HG03280 (cell line): ENCODE measurements at regions not wholly inside any gene's neighbourhood (a gene's known extent, or its start where the extent isn't known, plus 50 kb on each side); places are given as distances from the start of the nearest gene placed in this dataset.
A peak's percentile ranks its signal among the peaks of the same experiment; 100 is the strongest.

Experiments
- ATAC-seq: cut with Tn5 transposase; IDR thresholded peaks from one replicate; pipeline ENCODE4 v1.9.1; 2021; ENCODE audit warnings: mild to moderate bottlenecking, moderate library complexity; ENCODE audit not compliant: unreplicated experiment

GRCh38 chr9:85430659-85431338, 311.0 kb downstream of the AGTPBP1 start:
- no peak for ATAC-seq

GRCh38 chr9:85428230-85428629, 313.5 kb downstream of the AGTPBP1 start:
- ATAC-seq = no peak

DNA sequence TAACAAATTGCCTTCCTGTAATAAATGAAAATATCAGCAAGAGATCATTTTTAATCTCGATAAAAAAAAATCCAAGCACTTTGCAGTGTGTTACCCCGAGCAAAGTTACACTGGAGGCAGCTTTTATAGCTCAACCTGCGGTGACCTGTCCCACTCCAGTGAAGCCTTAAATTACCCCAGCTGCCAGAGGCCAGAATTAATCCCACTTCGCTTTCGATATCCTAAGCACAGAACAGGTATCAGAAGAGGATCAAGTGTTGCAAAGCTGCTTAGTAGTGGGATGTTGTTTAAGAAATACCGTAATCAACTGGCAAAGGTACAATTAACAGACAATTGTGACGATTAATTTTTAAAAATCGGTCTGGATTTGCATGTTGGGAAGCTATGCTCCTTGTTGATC, 314.0 kb downstream of the AGTPBP1 start:
- no peak for ATAC-seq

- ATAC-seq = peak; percentile 72
Measured at GRCh38 chr9:85425153-85425611, 316.6 kb downstream of the AGTPBP1 start.

GRCh38 chr9:85423422-85423821, 318.3 kb downstream of the AGTPBP1 start:
- ATAC-seq = no peak

DNA sequence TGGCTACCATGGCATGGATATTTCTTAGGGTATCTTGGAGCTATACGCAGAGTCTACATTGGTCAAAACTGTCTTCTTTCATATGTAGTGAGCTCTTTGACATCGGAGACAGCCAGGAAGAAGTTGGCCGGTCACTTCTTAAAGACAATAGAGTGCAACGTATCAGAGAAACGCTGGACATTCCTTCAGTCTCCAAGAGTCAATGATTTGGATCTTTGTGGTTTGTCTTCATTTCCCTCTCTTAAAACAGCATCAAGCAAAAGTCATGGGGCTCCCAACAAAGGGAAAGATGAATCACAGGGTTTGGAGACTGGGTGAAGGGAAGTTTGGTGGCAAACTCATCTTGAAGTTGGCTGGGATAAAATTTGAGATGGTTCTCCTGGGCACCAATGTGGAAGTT, 320.1 kb downstream of the AGTPBP1 start:
- ATAC-seq = no peak

DNA sequence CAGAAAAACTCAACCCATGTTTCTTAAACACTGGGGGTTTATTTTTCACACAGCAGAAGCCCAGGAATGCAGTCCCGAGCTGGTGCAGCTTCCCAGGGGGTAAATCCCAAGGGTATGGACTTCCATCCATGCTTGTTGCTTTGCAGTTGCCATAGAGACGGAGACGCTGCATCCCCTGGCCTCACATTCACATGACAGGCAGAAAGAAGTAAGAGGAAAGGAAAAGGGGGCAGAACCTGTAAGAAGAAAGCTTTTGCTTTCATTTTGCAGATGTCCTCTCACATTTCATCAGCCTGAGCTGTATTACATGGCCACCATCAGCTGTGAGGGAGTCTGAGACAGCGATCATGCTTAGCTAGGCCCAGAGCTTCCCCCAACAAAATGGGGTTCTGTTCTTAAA, 321.0 kb downstream of the AGTPBP1 start:
- ATAC-seq = no peak

DNA sequence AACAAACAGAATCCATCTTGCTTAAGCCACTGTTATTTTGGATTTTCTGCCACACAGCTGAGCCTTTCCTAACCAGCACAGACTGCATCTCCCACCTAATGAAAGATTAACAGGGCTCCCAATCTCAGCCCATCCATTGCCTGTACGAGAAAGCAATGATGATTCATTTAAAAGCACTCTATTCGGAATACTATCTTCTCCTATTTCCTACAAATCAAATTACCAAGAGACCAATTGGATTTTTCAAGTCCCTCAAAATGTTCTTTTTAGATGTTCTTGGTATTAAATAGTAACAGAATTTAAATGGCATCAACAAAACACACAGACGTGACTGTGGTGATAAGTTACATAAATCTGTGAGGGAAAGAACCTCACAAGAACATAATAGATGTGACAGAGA, 324.1 kb downstream of the AGTPBP1 start:
- ATAC-seq = no peak

- no peak for ATAC-seq
Measured at GRCh38 chr9:85416715-85417114, 325.0 kb downstream of the AGTPBP1 start.

- ATAC-seq = no peak
Measured at GRCh38 chr9:85414390-85414789, 327.4 kb downstream of the AGTPBP1 start.

DNA sequence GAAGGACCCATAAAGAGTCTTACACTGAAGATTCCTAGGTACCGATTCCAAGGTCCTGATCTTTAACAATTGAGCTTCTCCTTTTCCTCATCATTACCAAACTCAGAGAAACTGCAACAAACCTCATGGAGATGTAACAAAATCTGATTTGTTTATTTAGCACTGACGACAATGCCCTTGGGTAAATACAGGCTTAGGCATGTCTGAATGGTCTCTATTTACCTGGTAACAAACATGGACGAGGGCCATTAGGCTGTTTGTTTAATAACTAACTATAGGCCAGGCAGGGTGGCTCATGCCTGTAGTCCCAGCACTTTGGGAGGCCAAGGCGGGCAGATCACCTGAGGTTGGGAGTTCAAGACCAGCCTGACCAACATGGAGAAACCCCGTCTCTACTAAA, 333.3 kb downstream of the AGTPBP1 start:
- no peak for ATAC-seq

DNA sequence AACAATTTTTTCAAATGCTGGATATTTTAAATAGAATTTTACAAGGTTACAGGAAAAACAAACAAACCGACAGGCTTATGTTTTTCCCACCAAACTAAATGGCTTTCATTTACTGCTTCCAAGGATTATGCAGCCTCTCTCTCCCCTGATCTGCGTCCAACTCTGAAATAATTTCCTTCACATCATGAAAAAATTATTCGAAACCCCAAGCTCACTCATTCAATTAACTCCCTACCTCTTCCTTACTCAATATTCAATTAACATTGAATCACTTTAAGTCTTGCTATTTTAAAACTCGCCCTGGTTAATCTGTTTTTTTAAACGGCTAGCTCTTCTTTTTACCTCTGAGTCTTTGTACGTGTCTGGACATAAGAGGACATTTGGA, 336.2 kb downstream of the AGTPBP1 start:
- ATAC-seq = no peak

DNA sequence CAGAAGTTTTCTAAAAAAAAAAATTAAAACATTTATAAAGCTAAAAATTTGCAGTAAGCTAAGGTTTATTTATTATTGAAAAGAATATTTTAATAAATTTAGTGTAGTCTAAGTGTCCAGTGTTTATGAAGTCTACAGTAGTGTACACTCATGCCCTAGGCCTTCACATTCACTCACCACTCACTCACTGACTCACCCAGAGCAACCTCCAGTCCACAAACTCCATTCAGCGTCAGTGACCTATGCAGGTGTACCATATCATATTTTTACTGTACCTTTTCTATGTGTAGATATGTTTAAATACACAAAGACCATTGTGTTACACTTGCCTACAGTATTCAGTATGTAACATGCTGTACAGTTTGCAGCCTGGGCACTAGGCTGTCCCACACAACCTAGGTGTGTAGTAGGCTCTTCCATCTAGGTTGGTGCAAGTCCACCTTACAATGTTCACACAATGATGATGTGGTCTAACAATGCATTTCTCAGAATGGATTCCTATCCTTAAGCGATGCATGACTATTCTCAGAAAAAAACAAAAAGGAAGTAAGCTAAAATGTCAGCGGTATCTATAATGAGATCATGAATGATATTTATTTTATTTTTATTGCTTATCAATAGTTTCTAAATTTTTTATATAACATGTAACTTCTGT, 336.7 kb downstream of the AGTPBP1 start:
- no peak for ATAC-seq

DNA sequence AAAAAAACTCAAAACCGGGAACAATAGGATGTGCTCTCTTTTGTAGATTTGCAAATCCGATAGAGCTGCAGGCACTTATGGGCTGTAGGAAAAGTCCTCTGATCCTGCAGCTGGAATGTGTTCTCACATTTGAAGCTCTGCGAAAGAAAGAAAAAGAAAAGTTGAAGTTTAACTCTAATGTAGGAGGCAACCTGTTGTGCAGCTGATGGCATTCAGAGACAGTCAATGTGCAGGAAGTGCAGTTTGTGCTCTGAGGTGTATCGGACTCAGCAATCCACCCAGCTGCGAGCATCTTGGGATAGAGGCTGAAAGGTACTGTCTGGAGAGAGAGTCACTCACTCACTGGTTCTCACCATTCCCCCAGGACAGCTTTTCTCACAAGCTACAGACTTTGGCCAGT, 339.2 kb downstream of the AGTPBP1 start:
- ATAC-seq = no peak

DNA sequence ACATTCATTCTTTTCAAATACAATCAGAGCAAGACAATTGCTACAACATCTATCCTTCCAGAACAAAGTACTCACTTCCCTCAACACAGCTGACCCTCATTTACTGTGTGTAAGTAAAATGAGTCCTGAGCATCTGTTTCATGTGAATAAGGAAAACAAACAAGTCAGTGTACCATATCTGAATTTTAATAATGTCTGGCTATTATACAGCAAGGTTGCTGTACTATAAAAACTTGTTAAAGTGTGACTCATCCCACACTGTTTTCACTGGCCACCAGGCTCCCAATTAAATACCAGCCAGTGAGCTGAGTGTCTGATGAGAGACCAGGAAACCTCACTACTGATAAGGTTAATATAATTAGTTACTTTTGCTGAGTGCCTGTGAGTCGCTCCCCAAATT, 339.8 kb downstream of the AGTPBP1 start:
- ATAC-seq = no peak

- no peak for ATAC-seq
Measured at GRCh38 chr9:85397005-85397404, 344.7 kb downstream of the AGTPBP1 start.

- ATAC-seq = no peak
Measured at GRCh38 chr9:85392260-85392659, 349.5 kb downstream of the AGTPBP1 start.

DNA sequence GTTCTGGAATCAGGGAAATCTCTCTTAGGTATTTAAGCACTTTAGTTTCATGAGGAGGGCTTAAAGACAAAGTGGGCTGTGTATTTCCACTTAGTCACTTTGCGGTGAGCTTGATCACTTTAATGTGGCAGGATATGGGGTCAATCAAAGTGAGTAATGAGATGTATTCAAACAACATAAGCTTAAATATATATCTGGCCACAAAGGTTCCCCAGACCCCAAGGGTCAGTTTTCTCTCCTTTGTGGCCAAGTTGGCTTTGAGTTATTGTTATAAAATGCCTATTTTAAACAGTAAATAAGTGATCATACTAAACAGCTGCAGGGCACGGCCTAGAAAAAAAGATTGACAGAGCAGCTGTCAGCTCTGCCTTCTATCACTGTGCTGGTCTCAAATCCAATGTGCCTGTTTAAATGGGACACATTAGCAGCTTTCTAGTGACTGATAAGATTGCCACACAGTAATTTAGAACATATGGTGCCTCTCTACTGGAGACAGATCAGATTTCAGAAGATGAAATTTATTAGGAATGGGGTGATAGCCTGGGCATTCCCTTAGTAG, 363.9 kb downstream of the AGTPBP1 start:
- no peak for ATAC-seq

- ATAC-seq = no peak
Measured at GRCh38 chr9:85368781-85369180, 373.0 kb downstream of the AGTPBP1 start.

GRCh38 chr9:85359161-85359560, 382.6 kb downstream of the AGTPBP1 start:
- no peak for ATAC-seq

GRCh38 chr9:85349046-85349445, 392.7 kb downstream of the AGTPBP1 start:
- no peak for ATAC-seq

DNA sequence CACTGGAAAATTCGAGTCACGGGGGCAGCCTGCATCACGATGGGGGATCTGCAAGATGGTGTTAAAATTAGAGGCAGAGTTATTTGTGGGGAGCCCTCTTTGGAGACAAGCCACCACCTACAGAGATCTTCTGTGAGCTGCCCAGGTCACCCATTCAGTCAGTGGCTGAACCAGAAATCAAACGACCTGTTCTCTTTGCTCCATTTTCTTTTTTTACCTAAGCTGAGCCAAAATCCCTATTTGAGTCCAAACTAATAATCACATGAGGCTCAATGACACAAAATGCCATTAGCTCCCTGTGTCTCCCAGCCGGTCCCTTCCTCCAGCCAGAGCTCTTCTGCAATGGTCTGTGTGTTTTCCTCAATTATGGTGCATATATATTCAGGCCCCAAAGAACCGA, 394.2 kb downstream of the AGTPBP1 start:
- ATAC-seq = no peak
